ENCODE measurements at regions not wholly inside any gene's neighbourhood (a gene's known extent, or its start where the extent isn't known, plus 50 kb on each side); places are given as distances from the start of the nearest gene placed in this dataset.

DNA sequence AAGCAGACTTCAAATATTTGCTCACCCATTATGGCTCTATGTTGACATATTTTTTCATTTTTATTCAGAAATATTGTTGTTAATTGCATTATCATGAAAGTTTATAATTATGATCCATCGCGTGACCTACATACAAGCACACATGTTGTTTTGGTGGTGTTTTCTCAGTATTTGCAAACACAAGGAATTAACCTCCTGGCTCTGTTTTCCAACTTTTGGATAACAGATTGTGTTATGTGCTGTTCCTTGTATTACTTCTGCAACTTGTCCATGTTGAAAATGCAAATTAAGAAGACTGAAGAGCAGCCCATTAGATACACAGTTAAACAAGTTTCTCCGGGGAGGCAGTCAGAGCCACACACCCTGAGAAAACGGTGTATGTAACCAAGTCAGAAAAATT lies 201.2 kb downstream of the SEC23A start:
- DNase-seq (ENCODE audit: low read depth): no peak

- DNase-seq (ENCODE audit: low read depth): no peak
Measured at GRCh38 chr14:38900887-38901286, 202.1 kb downstream of the SEC23A start.

DNA sequence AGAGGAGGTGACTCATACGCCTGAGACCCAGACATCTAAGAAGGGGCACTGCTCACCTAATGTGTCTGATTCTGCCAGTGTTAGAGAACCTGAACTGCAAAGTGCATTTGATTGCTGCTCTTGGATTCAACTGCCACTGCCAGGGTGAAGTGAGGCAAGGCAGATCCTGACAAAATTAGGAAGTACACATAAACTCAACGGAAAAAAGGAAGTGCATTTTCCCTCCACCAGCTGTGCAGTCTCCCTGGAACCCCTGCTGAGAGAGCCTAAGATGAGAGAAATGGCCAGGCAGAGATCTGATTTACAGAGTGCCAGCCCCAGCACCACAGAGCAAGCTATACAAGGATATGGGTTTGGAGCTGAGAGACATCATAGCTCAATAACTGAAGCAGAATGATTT lies 215.3 kb downstream of the SEC23A start:
- DNase-seq (ENCODE audit: low read depth): no peak

DNA sequence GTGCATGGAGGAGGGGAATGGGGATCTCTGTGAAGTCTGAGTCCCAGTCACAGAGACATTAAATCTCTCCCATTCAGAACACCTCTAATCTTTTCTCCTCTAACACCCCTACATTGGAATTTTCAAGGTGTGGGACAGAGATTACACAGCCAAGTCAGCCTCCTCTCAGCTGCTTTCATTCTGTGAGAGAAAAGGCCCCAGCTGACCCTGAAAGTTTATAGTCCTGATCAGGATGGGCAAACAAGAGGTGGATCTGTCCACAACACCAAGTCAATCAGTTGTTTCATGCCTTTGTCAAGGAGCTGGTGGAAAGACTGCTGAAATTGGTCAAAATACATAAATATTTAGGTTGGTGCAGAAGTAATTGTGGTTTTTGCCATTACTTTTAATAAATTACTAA lies 218.9 kb downstream of the SEC23A start:
- DNase-seq (ENCODE audit: low read depth): no peak

DNA sequence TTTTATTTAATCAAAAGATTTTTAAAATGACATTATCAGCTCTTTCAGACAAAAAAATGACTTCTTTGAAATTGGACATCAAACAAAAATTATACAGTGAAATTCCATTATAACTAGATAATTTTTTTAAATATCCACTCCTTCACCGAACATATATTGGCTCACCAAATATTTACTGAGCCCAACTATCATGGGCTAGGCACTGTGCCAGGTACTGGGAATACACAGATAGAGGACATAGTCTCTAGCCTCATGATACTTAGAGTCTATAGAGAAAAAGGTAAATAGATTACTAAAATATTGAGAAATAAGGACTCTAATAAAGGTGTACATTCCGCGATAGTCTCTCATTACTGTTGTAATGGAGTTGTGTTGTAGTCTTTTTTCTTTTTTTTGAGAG lies 219.9 kb downstream of the SEC23A start:
- DNase-seq (ENCODE audit: low read depth): no peak

DNA sequence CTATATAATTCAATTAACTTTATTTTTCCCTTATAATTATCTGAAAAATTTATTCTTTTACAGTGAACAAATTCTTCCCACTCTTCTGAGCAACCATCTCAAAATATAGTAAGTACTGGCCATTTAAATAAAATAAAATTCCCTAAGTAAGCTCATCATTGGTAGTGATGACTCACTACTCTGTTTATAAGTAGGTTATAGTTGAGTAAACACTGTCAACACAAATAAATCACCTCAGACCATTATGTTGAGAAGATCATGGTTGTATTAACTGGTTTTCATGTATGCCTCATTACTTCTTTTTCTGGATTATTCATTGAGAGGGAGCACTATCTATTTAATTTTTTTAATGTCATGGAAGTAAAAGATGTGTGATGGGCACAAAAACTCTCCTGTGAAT lies 220.5 kb downstream of the SEC23A start:
- DNase-seq (ENCODE audit: low read depth): no peak

GRCh38 chr14:38880643-38881524 lies 222.2 kb downstream of the SEC23A start:
- no peak for DNase-seq (ENCODE audit: low read depth)

GRCh38 chr14:38877744-38878388 lies 225.2 kb downstream of the SEC23A start:
- no peak for DNase-seq (ENCODE audit: low read depth)

GRCh38 chr14:38874721-38875120 lies 228.3 kb downstream of the SEC23A start:
- DNase-seq (ENCODE audit: low read depth): no peak

GRCh38 chr14:38873941-38874612 lies 229.0 kb downstream of the SEC23A start:
- DNase-seq (ENCODE audit: low read depth): no peak

GRCh38 chr14:38870296-38870836 lies 232.7 kb downstream of the SEC23A start:
- DNase-seq (ENCODE audit: low read depth): no peak

DNA sequence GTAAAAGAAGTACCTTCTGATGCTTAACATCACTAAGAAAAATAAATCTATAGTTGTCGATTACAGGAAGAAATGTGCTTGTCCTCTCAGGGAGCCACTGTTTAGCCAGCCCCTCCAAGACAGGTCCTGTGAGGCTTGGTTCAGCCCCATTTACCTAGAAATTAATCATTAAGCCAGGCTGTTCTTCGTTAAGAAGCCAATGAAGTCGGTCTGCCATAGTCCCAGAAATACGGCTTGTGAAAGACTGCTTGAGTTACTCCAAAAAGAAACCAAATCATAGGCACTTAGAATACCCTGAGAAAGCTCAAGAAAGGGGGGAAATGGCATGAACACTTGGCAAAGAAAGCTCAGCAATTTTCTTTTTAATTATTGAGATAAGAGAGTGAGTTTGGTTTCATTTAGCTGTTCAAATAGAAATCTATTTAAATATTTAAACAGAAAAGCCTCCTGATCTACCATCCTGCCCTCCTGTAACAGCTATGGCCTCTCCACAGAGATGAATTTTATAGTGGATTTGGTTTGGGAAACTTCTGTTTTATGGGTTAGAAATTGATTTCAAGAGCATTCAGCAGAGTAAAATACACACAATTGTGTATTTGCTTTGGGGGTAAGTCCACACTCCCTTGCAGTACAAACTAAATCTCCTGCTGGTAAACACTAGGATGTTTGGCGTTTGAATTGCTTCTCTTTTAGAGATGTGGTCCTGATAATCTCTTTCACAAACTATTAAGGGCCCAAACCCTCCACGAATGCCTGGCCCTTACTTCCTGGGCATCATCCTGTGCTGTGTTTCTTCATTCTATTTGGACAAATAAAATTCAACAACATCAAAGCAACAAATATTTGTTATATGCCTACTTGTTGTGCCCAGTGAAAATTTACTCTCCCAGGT lies 234.4 kb downstream of the SEC23A start:
- DNase-seq (ENCODE audit: low read depth): no peak

DNA sequence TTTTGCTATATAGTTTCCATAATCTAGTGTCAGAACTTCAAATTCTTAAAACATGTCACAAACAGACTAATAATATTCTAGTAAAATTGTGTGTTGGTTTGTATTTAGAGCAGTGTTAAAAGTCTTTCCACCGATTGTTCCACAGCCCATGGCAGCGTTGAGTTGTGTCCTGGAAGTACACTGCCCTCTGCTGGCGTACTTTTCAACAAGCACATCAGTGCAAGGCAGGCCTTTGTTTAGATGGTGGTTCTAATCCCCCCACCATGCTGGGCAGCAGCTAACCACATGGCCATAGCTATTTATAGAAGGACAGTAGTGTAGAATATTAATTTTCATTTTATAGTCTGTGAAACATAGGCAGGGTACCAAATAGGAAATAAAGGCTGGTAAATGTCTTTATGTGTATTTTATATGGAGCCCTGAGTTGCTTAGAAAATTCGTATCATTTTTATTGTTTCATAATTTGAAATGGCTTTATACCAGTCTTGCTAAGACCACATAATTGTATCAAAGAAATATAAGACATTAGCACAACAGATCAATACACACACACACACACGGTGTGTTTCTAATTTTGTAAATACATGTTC lies 235.4 kb downstream of the SEC23A start:
- peak; percentile 47 for DNase-seq (ENCODE audit: low read depth)

GRCh38 chr14:38866461-38866860 lies 236.6 kb downstream of the SEC23A start:
- no peak for DNase-seq (ENCODE audit: low read depth)

- no peak for DNase-seq (ENCODE audit: low read depth)
Measured at GRCh38 chr14:38862366-38862765, 240.7 kb downstream of the SEC23A start.

DNA sequence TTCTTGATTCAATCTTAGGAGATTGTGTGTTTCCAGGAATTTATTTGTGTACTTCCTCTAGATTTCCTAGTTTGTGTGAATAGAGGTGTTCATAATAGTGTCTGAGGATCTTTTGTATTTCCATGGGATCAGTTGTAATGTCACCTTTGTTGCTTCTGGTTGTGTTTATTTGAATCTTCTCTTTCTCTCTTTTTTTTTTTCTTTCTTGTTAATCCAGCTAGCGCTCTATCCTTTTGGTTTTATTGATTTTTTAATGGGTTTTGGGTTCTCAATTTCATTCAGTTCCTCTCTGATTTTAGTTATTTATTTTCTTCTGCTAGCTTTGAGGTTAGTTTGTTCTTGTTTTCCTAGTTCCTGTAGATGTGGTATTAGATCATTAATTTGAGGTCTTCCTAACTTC lies 242.5 kb downstream of the SEC23A start:
- no peak for DNase-seq (ENCODE audit: low read depth)

- no peak for DNase-seq (ENCODE audit: low read depth)
Measured at GRCh38 chr14:38856798-38857197, 246.2 kb downstream of the SEC23A start.

DNA sequence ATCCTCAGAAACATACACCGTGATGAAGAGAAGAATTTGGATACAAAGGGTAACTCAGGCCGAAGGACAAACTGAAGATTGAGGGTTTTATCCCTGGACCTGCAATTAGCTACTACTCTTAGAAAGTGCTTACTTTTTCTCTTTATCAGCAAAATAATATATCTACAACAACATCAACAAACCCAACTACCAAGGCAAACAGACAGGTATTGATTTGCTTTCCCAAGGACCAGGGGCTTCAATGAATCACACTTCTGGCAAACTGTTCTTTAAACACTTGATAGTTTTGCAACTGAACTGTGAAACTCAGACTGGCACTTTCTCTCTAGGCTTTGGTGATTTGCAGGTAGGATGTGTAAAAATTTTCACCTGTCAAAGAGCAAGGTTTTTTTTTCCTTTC lies 247.5 kb downstream of the SEC23A start:
- no peak for DNase-seq (ENCODE audit: low read depth)

GRCh38 chr14:38851111-38851510 lies 251.9 kb downstream of the SEC23A start:
- DNase-seq (ENCODE audit: low read depth): no peak

DNA sequence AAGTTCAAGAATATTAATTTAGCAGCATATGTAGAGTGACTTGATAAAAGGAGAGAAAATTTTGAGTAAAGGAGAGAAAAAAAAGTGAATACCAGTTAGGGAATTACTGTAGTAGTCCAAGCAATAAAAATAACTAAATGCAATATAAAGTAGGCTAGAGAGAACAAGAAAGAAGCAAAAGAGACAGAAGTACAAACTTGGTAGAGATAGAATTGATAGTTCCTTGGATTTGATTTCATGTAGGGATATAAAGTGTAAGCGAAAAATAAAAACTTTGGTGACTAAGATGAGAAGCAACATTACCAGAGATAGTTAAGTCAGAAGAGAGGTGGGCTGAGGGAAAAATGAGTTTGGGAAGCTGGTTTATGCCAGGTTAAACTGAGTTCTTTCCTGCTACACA lies 252.4 kb downstream of the SEC23A start:
- DNase-seq (ENCODE audit: low read depth): no peak

DNA sequence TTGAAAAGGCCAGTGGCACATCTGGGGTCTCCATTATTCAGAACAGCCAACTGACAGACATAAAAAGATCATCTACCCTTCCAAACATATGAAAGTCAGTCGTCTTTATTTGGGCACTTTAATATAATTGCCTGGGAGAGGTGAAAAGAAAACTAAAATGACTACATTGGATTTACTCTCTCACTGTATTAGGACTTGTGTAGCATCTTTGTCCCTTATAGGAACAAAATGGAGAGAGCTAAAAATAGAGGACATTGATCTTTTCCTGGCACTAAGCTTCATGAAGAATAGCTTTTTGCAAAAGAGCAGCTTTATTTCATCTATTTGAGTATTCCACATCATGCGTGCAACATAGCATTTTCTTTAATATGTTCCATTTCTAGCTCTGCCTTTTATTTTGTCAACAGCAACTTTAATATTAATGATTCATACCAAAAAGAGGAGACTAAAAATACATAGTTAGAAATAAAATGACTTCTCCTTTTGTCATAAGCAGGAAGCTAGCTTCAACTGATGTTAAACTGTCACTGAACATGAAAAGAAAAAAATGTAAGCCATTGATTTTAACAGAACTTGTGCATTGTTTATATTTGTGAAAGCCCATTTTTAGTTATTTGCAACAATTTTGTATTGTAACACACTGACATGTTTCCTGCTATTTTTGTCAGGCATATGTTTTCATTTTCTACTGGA lies 254.6 kb downstream of the SEC23A start:
- DNase-seq (ENCODE audit: low read depth): no peak
